ENCODE measurements at regions not wholly inside any gene's neighbourhood (a gene's known extent, or its start where the extent isn't known, plus 50 kb on each side); places are given as distances from the start of the nearest gene placed in this dataset.
"Not testable (repeated sequence)": the region's sequence is repeated elsewhere in the genome, so short reads cannot be mapped to it uniquely, and the experiment has no call there.

GRCh38 chr16:51524555-51525373, 373.7 kb upstream of the SALL1 start:
- no peak for DNase-seq

- DNase-seq, result no peak
These were observed 373.0 kb upstream of the SALL1 start for GRCh38 chr16:51524070-51524469.

DNA sequence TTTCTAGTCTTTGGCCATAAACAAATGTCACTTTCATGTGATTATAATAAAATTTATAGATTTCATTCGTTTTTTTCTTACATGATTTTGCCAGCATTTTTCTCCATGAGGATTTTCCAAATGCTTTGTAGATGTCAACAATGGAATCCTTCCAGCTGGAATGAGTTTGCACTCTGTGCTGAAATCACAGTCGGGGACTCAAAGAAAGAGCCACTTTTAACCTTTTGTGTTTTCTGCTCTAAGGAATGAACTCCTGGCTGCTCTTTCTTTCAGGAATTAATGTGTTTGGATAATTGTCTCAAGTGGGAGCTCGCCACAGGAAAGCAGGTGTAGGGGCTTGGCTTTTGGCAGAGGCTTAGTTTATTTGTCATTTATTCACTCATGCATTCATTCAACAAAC, 372.3 kb upstream of the SALL1 start:
- no peak for DNase-seq

DNA sequence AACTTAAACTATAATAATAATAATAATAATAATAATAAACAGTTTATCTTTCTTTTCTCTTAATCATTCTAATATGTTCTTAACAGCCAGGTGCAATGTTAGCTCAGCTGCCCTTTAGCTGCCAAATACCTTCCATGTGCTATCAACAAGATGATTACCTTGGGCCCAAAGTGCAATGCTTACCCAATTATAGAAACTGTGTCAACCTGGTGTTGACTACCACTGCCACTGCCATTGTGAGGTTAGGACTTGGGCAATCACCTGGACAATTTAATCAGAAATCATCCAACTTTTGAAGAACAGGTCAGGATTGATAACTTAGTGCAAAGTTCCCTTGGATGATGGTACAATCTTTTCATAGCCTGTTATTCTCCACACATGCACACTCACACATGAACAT, 371.8 kb upstream of the SALL1 start:
- no peak for DNase-seq

GRCh38 chr16:51516960-51517359, 365.9 kb upstream of the SALL1 start:
- DNase-seq, result not testable (repeated sequence)

GRCh38 chr16:51510416-51510815, 359.3 kb upstream of the SALL1 start:
- no peak for DNase-seq

GRCh38 chr16:51509336-51509735, 358.3 kb upstream of the SALL1 start:
- DNase-seq, result no peak

DNA sequence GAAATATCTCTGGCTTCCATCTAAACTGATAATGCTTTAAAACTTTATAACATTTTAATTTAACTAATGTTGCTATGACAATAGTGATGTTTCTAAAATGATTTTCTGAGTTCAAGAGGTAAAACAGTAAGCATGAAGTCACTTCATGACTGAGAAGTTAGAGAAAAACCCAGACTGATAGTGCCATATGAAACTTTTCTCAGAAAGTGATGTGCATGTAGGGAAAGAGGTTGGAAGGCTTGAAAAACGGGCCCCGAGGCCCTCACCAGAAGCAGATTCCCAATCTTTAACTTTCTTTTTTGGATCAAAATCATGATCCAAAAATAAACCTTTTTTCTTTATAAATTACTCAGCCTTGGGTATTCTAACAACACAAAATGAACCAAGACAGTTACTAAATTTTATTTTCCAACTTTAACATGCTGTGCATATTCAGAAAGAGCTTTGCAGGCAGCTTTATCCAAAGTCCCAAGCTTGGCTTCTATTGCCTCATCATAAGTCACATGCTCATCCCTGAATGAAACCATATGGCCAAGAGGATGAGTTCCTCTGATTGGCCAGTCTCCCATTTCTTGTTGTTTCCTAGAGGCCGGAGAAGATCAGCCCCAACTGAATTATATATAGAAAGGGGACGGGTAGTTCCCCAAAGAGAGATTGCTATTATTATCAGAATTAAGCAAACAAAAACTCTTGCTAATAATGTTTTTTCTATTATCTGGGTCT, 357.6 kb upstream of the SALL1 start:
- no peak for DNase-seq

GRCh38 chr16:51507286-51507685, 356.2 kb upstream of the SALL1 start:
- DNase-seq, result no peak

DNA sequence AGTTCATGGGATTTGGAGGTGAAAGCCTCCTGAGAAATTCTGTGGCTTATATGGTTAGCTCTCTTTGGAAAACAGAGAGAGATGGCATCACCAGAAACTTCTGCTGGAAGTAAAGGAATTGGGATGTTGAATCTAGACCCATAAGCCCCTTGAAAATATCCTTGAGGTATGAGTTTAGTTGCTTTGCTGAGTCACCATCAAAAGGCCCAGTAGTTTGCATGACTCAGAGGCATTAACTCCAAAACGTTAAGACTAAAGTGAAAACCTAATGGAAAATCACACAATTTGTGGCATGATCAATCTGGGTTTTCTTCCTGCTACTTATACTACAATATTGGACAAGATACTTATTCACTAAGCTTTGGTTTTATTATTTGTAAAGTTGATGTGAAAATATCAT, 349.2 kb upstream of the SALL1 start:
- DNase-seq, result no peak

- DNase-seq, result no peak
These were observed 346.6 kb upstream of the SALL1 start for GRCh38 chr16:51497541-51498211.

GRCh38 chr16:51490866-51491265, 339.8 kb upstream of the SALL1 start:
- no peak for DNase-seq

GRCh38 chr16:51487880-51488279, 336.8 kb upstream of the SALL1 start:
- no peak for DNase-seq

- DNase-seq, result no peak
These were observed 323.5 kb upstream of the SALL1 start for GRCh38 chr16:51474414-51475091.

- no peak for DNase-seq
These were observed 322.0 kb upstream of the SALL1 start for GRCh38 chr16:51473091-51473490.

DNA sequence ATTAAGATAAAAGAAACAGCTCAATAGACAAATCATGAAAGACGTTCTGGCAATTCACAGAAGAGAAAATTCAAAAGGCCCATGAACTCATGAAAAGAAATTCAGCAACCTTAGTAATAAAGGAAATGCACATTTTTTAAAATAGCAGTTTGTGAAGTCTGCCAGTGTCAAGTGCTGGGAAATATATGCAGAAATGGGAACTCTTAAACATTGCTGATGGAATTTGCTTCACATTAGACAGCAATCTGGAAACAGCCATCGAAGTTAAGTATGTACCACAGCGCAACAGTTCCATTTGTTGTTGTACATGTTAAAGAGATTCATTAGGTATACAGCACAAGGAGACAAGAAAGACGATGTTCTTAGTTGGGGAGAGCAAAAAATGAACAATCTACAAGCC, 319.4 kb upstream of the SALL1 start:
- DNase-seq, result no peak

GRCh38 chr16:51464996-51465395, 313.9 kb upstream of the SALL1 start:
- DNase-seq, result no peak

DNA sequence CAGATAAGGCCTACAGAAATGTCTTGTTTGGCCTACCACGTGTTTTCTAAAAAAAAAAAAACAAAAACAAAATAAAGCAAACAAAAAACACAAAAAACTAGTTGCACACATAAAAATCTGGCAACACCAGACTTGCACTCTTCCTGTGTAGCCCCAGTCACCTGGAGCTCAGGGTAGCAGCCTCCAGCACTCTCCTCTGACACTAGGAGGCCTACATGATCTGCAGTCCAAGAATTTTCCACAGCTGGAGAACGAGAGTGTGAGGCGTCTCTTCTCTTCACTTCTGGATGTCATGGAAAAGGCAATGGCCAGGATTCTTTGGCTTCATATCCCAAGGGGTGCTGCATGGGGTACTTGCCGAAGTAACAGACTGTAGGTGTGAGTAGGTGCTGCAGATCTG, 310.2 kb upstream of the SALL1 start:
- DNase-seq, result no peak

DNA sequence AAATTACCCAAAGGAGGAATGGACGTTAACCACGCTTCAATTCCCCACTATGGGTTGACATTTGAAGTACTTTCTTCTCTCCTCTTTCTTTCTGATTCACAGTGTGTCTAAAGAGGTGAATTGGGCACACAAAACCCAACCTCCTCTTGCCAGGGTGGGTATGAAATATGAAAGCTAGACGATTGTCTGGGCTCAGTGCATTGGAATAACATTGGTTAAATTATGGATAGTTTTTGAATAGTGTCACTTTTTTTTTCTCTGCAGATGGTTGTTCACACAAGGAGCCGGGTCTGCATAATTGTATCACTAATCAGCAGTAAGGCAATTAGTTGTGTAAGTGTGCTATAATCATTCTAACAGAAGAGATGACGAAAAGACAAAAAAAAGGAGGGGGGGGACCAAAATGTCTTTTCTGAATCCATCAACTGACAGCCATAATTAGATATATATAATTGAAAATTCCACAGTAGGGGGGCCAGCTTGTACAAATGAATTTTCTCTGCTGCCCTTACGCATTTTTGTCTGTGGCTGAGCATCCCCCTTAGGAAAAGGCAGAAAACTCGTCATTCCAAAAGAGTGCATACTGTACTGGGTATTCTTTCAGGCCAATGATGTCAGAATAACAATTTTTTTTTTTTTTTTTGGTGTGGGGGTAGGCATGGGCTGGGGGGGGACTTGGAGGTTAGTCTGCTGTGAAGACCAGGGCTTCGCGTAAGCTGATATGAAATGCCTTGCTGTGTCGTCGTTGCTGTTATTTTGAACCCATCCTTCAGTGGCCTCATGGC, 307.5 kb upstream of the SALL1 start:
- no peak for DNase-seq

GRCh38 chr16:51457775-51458174, 306.7 kb upstream of the SALL1 start:
- DNase-seq, result no peak

- DNase-seq, result no peak
These were observed 304.3 kb upstream of the SALL1 start for GRCh38 chr16:51455398-51455797.

DNA sequence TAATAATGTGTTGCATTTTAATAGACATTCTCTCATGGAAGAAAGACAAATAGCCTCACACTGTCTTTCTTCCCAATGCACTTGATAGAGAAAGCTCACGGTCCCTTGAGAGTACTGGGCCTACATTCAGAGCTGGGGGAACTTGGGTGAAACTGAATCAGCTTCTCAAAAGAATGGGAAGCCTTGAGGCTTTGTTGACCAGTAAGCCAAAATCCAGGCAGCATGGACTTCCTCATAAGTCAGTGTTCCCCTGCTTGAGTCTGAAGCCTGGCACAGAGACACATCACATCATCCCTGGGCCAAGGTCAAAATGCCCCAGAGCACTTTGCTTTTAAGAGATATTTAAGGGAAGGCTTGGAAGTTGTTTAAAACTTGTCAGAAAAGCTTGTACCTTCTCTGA, 302.2 kb upstream of the SALL1 start:
- DNase-seq, result no peak

DNA sequence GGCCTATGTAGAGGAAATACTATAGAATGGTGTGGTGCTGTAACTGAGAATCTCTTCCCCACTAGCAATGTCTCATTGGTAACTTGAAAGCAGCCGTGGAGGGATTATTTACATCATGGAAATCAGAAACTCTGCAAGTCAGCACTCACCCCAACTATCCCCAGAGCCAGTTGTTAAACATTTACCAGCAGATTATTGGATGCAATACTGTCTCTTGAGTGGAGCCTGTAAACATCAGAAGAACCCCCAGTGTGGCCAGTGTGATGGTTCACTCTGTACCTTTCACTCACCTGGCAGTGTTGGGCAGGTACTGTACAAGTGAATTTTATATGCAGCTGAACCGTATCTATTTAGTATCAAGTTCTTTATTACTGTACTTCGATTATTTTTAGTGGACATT, 299.8 kb upstream of the SALL1 start:
- no peak for DNase-seq
